AG04450 (cell line): ENCODE measurements at regions not wholly inside any gene's neighbourhood (a gene's known extent, or its start where the extent isn't known, plus 50 kb on each side); places are given as distances from the start of the nearest gene placed in this dataset.
A peak's percentile ranks its signal among the peaks of the same experiment; 100 is the strongest.
"Not testable (repeated sequence)": the region's sequence is repeated elsewhere in the genome, so short reads cannot be mapped to it uniquely, and the experiment has no call there.

Experiments used
- CTCF ChIA-PET: fragments of 300-600, 350-600 bp; formaldehyde crosslinking; extraction: SDS; loops from one replicate; lab custom pipeline; 2022; ENCODE audit warnings: antibody characterized with exemption, inconsistent platforms; lab: Charles Lee
- POLR2A ChIA-PET: fragments of 350-600 bp; formaldehyde crosslinking; extraction: SDS; loops from one replicate; lab custom pipeline; 2021; ENCODE audit warnings: antibody characterized with exemption, inconsistent platforms; lab: Yijun Ruan, JAX
- DNase-seq: peaks from one replicate; pipeline ENCODE4 v3.0.0-alpha.2; 2011; ENCODE audit warnings: low read depth, low spot score
- H3K27ac ChIP-seq: one replicate; pipeline ENCODE4 v1.5.1; 2012; ENCODE audit warnings: low read depth, low read length, control low read depth
- H3K27me3 ChIP-seq: one replicate; pipeline ENCODE4 v1.6.0; 2012; ENCODE audit warnings: low read length; ENCODE audit not compliant: control insufficient read depth, insufficient read depth
- H3K4me3 ChIP-seq: 2 replicates; pipeline ENCODE4 v1.5.1; 2011; ENCODE audit warnings: mild to moderate bottlenecking, low read depth, low read length, control low read depth
- H3K9me3 ChIP-seq: 2 replicates; pipeline ENCODE4 v1.5.1; 2012; ENCODE audit warnings: low read length; ENCODE audit not compliant: control insufficient read depth, insufficient read depth
- TF ChIP-seq, protein P1 (sequence below): IDR thresholded peaks from 2 replicates; pipeline ENCODE4 v1.5.1; 2011; ENCODE audit warnings: low read depth, low read length, control low read depth, inconsistent platforms

DNA sequence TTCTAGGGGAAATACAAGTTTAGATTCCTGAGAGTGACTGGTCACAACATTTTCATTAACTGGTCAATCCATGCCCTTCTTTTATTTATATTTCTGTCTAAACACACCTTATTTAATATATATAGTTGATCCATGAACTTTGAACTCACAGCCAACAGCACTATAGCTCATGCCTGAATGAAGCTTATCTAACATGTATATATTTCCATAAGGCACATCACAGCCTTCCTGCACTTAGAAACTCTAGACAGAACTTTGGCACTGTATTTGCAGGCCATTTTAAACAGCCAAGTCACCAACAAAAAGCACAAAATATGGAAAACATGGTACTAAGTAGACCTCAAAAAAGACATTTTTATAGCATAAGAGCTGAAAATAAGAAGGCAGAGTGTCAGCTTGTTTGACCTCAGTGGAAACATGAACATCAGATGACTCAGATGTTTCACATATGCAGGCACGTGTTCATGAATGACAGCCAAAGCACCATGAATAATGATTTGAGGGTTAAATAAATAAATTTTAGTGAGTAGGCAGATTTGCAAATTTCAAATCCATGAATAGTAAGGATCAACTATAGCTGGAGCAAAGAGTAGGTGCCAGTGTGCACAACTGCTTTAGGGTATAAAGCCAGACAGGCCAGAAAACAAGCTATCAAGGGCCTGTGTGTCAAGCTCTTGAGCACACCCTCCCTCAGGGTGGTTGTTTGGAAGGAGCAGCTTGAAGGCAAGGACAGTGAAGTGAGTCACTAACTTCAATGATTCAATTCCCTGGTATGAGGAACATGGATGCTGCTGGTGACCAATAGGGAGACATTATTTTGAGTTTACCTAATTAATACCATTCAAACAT is 88.9 kb upstream of the NT5E start:
- peak; percentile 90 for DNase-seq
- TF ChIP-seq, protein P1, sequence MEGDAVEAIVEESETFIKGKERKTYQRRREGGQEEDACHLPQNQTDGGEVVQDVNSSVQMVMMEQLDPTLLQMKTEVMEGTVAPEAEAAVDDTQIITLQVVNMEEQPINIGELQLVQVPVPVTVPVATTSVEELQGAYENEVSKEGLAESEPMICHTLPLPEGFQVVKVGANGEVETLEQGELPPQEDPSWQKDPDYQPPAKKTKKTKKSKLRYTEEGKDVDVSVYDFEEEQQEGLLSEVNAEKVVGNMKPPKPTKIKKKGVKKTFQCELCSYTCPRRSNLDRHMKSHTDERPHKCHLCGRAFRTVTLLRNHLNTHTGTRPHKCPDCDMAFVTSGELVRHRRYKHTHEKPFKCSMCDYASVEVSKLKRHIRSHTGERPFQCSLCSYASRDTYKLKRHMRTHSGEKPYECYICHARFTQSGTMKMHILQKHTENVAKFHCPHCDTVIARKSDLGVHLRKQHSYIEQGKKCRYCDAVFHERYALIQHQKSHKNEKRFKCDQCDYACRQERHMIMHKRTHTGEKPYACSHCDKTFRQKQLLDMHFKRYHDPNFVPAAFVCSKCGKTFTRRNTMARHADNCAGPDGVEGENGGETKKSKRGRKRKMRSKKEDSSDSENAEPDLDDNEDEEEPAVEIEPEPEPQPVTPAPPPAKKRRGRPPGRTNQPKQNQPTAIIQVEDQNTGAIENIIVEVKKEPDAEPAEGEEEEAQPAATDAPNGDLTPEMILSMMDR, result no peak
- no peaks in the 10 kb centered on the region for H3K27me3 ChIP-seq
- CTCF ChIA-PET, result interaction anchor here (1.0 to 7.4 kb wide), 5 partner anchors 11 to 176 kb away, joined by 3 to 117 read pairs (median 4); no protein-coding TSS in a partner anchor
- POLR2A ChIA-PET, result interaction anchor here (0.5 to 1.9 kb wide), 13 partner anchors 16 to 318 kb away, joined by 3 to 31 read pairs (median 5); partner anchors contain the start of genes NT5E and SYNCRIP
- H3K4me3 ChIP-seq, result no peak overlapping the region
- H3K27ac ChIP-seq, result peak overlapping the region; percentile 62
- no peaks in the 10 kb centered on the region for H3K9me3 ChIP-seq

DNA sequence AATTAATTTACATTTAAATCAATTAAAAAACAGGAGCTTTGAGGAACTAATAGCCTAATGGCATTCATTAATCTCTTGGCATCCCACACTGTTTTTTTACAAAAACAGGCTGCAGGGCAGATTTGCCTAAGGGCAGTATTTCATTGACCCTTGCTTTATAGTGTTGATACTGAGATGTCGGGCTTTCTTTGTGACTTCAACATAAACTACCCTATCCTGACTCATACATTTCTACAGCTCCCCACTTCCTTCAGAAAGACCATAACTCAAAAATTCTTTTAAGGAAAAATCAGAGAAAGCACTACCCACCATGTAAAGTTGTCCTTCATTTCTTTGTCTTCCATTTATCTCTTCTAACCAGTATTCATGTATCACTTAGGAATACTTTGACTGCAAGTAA is 92.2 kb upstream of the NT5E start:
- POLR2A ChIA-PET, result interaction anchor here (1.2 kb wide), 1 partner anchor 92 kb away, joined by 9 read pairs; the partner anchor contains the start of gene NT5E
- no peak for DNase-seq
- Histone ChIP-seq H3K4me3 (no peak overlapping the region), H3K27ac (no peak overlapping the region), H3K27me3 (no peaks in the 10 kb centered on the region), H3K9me3 (no peaks in the 10 kb centered on the region)
- CTCF ChIA-PET, result interaction anchor here (0.6 to 7.4 kb wide), 5 partner anchors 120 to 179 kb away, joined by 4 to 117 read pairs (median 9); no protein-coding TSS in a partner anchor
- TF ChIP-seq, protein P1, result no peak

DNA sequence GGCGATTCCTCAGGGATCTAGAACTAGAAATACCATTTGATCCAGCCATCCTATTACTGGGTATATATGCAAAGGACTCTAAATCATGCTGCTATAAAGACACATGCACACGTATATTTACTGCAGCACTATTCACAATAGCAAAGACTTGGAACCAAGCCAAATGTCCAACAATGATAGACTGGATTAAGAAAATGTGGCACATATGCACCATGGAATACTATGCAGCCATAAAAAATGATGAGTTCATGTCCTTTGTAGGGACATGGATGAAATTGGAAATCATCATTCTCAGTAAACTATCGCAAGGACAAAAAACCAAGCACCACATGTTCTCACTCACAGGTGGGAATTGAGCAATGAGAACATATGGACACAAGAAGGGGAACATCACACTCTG is 93.1 kb upstream of the NT5E start:
- H3K9me3 ChIP-seq, H3K27me3 ChIP-seq, DNase-seq, H3K27ac ChIP-seq, H3K4me3 ChIP-seq, POLR2A ChIA-PET: not testable (repeated sequence)
- CTCF ChIA-PET, result interaction anchor here (7.4 kb wide), 1 partner anchor 127 kb away, joined by 117 read pairs; no protein-coding TSS in a partner anchor

DNA sequence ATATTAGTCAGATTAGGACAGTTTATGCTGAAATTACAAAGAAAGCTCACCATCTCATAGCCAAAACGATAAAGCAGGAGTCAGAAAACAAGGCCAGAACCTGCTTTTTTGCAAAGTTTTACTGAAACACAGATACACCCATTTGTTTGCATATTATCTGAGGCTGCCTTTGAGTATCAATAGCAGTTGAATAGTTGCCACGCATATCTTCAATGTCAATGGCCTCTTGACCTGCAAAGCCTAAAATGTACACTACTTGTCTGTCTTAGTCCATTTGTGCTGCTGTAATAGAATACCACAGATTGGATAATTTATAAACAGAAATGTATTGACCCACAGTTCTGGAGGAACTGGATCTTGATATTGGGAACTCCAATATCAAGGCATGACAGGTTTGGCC is 94.1 kb upstream of the NT5E start:
- Histone ChIP-seq H3K9me3 (no peaks in the 10 kb centered on the region), H3K4me3 (no peak overlapping the region), H3K27me3 (no peaks in the 10 kb centered on the region), H3K27ac (no peak overlapping the region)
- ChIA-PET CTCF (interaction anchor here (0.6 to 7.3 kb wide), 43 partner anchors 8 to 284 kb away, joined by 3 to 412 read pairs (median 5); partner anchors contain the start of genes NT5E and SNX14), POLR2A (interaction anchor here (1.0 to 1.4 kb wide), 2 partner anchors 49 to 94 kb away, joined by 4 to 5 read pairs; partner anchors contain the start of gene NT5E)
- TF ChIP-seq, protein P1, result no peak
- no peak for DNase-seq

DNA sequence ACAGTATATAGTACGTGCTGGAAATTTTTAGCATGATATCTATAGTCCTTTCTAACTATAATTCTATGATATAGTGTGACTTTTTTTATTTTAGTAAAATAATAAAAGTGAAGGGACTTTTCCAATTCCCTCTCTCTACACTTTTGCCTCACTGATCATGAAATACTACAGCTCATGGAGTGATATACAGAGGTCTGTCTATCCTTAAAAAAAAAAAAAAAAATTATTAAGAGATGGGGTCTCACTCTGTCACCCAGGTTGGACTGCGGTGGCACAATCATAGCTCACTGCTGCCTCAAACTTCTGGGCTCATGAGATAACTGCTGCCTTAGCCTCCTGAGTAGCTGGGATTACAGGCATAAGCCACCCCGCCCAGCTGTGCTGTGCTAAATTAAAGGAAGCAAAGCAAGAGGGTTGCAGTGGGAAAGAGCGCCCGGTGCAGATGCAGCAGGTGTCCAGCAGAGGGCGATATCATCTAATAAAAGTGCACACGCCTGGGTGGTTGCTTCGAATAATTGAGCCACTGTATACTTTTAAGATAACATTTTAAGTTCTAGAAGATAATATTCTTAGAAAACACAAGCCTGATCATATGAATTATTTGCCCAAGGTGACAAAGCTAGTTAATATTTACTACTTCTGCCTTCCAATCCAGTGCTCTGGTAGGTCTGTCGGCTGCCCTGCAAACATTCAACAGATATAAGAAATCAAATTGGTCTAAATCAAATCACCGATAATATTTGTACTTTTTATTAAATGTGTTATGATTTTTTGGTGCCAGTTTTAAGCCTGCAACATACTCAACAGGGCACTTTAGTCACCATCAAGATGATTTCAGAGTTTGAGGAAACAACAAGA is 94.9 kb upstream of the NT5E start:
- CTCF ChIA-PET, result interaction anchor here (0.6 to 7.3 kb wide), 57 partner anchors 9 to 318 kb away, joined by 3 to 412 read pairs (median 4); partner anchors contain the start of genes NT5E and SNX14
- DNase-seq, result peak; percentile 51
- POLR2A ChIA-PET, result interaction anchor here (1.0 to 1.4 kb wide), 3 partner anchors 49 to 288 kb away, joined by 4 to 8 read pairs (median 5); partner anchors contain the start of genes NT5E and SYNCRIP

More for the DNA sequence above, 94.9 kb upstream of the NT5E start:
- TF ChIP-seq, protein P1, result peak; percentile 91
- no peaks in the 10 kb centered on the region for H3K27me3 ChIP-seq
- H3K27ac ChIP-seq, result no peak overlapping the region
- H3K4me3 ChIP-seq, result no peak overlapping the region
- H3K9me3 ChIP-seq, result no peaks in the 10 kb centered on the region
